Neuron (in vitro differentiated cells): ENCODE measurements at regions not wholly inside any gene's neighbourhood (a gene's known extent, or its start where the extent isn't known, plus 50 kb on each side); places are given as distances from the start of the nearest gene placed in this dataset.

Experiments
- H2AFZ ChIP-seq: one replicate; pipeline ENCODE4 v1.6.1; 2013; ENCODE audit warnings: low read depth, mild to moderate bottlenecking, inconsistent platforms, low read length, moderate library complexity
- H3K27me3 ChIP-seq: one replicate; pipeline ENCODE4 v1.6.1; 2013; ENCODE audit warnings: low read length; ENCODE audit not compliant: insufficient read depth
- H3K36me3 ChIP-seq: one replicate; pipeline ENCODE4 v1.6.1; 2013; ENCODE audit warnings: low read length; ENCODE audit not compliant: insufficient read depth
- H3K4me1 ChIP-seq: one replicate; pipeline ENCODE4 v1.6.1; 2013; ENCODE audit warnings: low read length; ENCODE audit not compliant: insufficient read depth
- H3K4me3 ChIP-seq: 2 replicates; pipeline ENCODE4 v1.5.1; 2013; ENCODE audit warnings: mild to moderate bottlenecking, low read length, moderate library complexity
- H3K9me3 ChIP-seq: one replicate; pipeline ENCODE4 v1.6.1; 2013; ENCODE audit warnings: low read length

GRCh38 chr2:195319548-195320412 lies 337.2 kb upstream of the SLC39A10 start:
- no peaks in the 10 kb centered on the region for H3K27me3 ChIP-seq
- H3K4me1 ChIP-seq: no peaks in the 10 kb centered on the region
- no peaks in the 10 kb centered on the region for H3K9me3 ChIP-seq
- H2AFZ ChIP-seq: no peak overlapping the region
- H3K4me3 ChIP-seq: no peak overlapping the region
- H3K36me3 ChIP-seq: no peaks in the 10 kb centered on the region

GRCh38 chr2:195319112-195319460 lies 337.9 kb upstream of the SLC39A10 start:
- no peaks in the 10 kb centered on the region for H3K36me3 ChIP-seq
- H3K9me3 ChIP-seq: no peaks in the 10 kb centered on the region
- H3K4me1 ChIP-seq: no peaks in the 10 kb centered on the region
- no peak overlapping the region for H2AFZ ChIP-seq
- H3K27me3 ChIP-seq: no peaks in the 10 kb centered on the region
- H3K4me3 ChIP-seq: no peak overlapping the region

- no peaks in the 10 kb centered on the region for H3K27me3 ChIP-seq
- no peaks in the 10 kb centered on the region for H3K9me3 ChIP-seq
- H3K4me1 ChIP-seq: no peaks in the 10 kb centered on the region
- H3K36me3 ChIP-seq: no peaks in the 10 kb centered on the region
- no peak overlapping the region for H3K4me3 ChIP-seq
- no peak overlapping the region for H2AFZ ChIP-seq
Observed at GRCh38 chr2:195318440-195319111, 338.4 kb upstream of the SLC39A10 start.

GRCh38 chr2:195317550-195317949 lies 339.5 kb upstream of the SLC39A10 start:
- H3K4me1 ChIP-seq: no peaks in the 10 kb centered on the region
- H3K36me3 ChIP-seq: no peaks in the 10 kb centered on the region
- H3K9me3 ChIP-seq: no peaks in the 10 kb centered on the region
- H2AFZ ChIP-seq: no peak overlapping the region
- no peaks in the 10 kb centered on the region for H3K27me3 ChIP-seq
- no peak overlapping the region for H3K4me3 ChIP-seq

GRCh38 chr2:195316486-195316885 lies 340.5 kb upstream of the SLC39A10 start:
- no peak overlapping the region for H2AFZ ChIP-seq
- H3K4me3 ChIP-seq: no peak overlapping the region
- no peaks in the 10 kb centered on the region for H3K9me3 ChIP-seq
- no peaks in the 10 kb centered on the region for H3K36me3 ChIP-seq
- no peaks in the 10 kb centered on the region for H3K4me1 ChIP-seq
- no peaks in the 10 kb centered on the region for H3K27me3 ChIP-seq

GRCh38 chr2:195313962-195314361 lies 343.1 kb upstream of the SLC39A10 start:
- Histone ChIP-seq H3K4me3 (no peak overlapping the region), H3K36me3 (no peaks in the 10 kb centered on the region), H3K27me3 (no peaks in the 10 kb centered on the region), H3K4me1 (no peaks in the 10 kb centered on the region), H2AFZ (no peak overlapping the region), H3K9me3 (no peaks in the 10 kb centered on the region)

GRCh38 chr2:195312662-195313061 lies 344.4 kb upstream of the SLC39A10 start:
- Histone ChIP-seq H3K4me1 (no peaks in the 10 kb centered on the region), H3K4me3 (no peak overlapping the region), H3K36me3 (no peaks in the 10 kb centered on the region), H3K9me3 (no peaks in the 10 kb centered on the region), H3K27me3 (no peaks in the 10 kb centered on the region), H2AFZ (no peak overlapping the region)

- Histone ChIP-seq H2AFZ (no peak overlapping the region), H3K36me3 (no peaks in the 10 kb centered on the region), H3K27me3 (no peaks in the 10 kb centered on the region), H3K4me1 (no peaks in the 10 kb centered on the region), H3K4me3 (no peak overlapping the region), H3K9me3 (no peaks in the 10 kb centered on the region)
Observed at GRCh38 chr2:195308163-195308562, 348.9 kb upstream of the SLC39A10 start.

GRCh38 chr2:195307751-195308150 lies 349.3 kb upstream of the SLC39A10 start:
- Histone ChIP-seq H3K36me3 (no peaks in the 10 kb centered on the region), H3K4me3 (no peak overlapping the region), H3K4me1 (no peaks in the 10 kb centered on the region), H3K27me3 (no peaks in the 10 kb centered on the region), H3K9me3 (no peaks in the 10 kb centered on the region), H2AFZ (no peak overlapping the region)

GRCh38 chr2:195304310-195304709 lies 352.7 kb upstream of the SLC39A10 start:
- Histone ChIP-seq H3K4me3 (no peak overlapping the region), H3K9me3 (no peaks in the 10 kb centered on the region), H3K4me1 (no peaks in the 10 kb centered on the region), H3K36me3 (no peaks in the 10 kb centered on the region), H3K27me3 (no peaks in the 10 kb centered on the region), H2AFZ (no peak overlapping the region)

- no peaks in the 10 kb centered on the region for H3K36me3 ChIP-seq
- no peaks in the 10 kb centered on the region for H3K4me1 ChIP-seq
- no peaks in the 10 kb centered on the region for H3K9me3 ChIP-seq
- H3K27me3 ChIP-seq: no peaks in the 10 kb centered on the region
- no peak overlapping the region for H3K4me3 ChIP-seq
- no peak overlapping the region for H2AFZ ChIP-seq
Observed at GRCh38 chr2:195300631-195301030, 356.4 kb upstream of the SLC39A10 start.

- H3K4me1 ChIP-seq: no peaks in the 10 kb centered on the region
- no peak overlapping the region for H3K4me3 ChIP-seq
- H3K27me3 ChIP-seq: no peaks in the 10 kb centered on the region
- H3K36me3 ChIP-seq: no peaks in the 10 kb centered on the region
- no peak overlapping the region for H2AFZ ChIP-seq
- no peaks in the 10 kb centered on the region for H3K9me3 ChIP-seq
Observed at GRCh38 chr2:195299600-195299999, 357.4 kb upstream of the SLC39A10 start.

- no peaks in the 10 kb centered on the region for H3K4me1 ChIP-seq
- no peaks in the 10 kb centered on the region for H3K36me3 ChIP-seq
- no peaks in the 10 kb centered on the region for H3K27me3 ChIP-seq
- no peak overlapping the region for H3K4me3 ChIP-seq
- no peaks in the 10 kb centered on the region for H3K9me3 ChIP-seq
- no peak overlapping the region for H2AFZ ChIP-seq
Observed at GRCh38 chr2:195296490-195296889, 360.5 kb upstream of the SLC39A10 start.
